HG02884 (cell line): ENCODE measurements at regions not wholly inside any gene's neighbourhood (a gene's known extent, or its start where the extent isn't known, plus 50 kb on each side); places are given as distances from the start of the nearest gene placed in this dataset.
"Not testable (repeated sequence)": the region's sequence is repeated elsewhere in the genome, so short reads cannot be mapped to it uniquely, and the experiment has no call there.

Source experiments
- ATAC-seq: cut with Tn5 transposase; IDR thresholded peaks from one replicate; pipeline ENCODE4 v1.9.1; 2021; ENCODE audit warnings: mild to moderate bottlenecking, moderate library complexity; ENCODE audit not compliant: unreplicated experiment

- ATAC-seq = no peak
Observed at GRCh38 chr9:15372455-15372854, 50.2 kb upstream of the SNAPC3 start.

DNA sequence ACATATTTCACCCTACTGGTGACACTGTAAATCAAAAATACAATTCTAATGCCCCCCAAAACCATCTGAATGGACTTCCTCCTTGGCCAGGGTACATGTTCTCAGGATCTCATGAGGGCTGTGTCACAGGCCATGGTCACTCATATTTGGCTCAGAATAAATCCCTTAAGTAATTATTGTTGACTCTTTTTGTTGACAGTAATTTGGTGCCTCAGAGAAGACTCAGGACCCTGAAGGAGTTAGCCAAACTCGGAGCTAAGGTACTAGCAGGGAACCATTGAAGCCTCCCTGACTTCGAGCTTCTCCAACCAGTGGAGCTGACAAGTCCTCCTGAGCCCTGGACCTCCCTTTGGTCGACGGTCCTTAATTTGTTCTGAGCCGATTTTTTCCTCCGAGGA, 51.2 kb upstream of the SNAPC3 start:
- no peak for ATAC-seq

- ATAC-seq = no peak
Observed at GRCh38 chr9:15370466-15371447, 51.9 kb upstream of the SNAPC3 start.

GRCh38 chr9:15369871-15370270, 52.8 kb upstream of the SNAPC3 start:
- no peak for ATAC-seq

DNA sequence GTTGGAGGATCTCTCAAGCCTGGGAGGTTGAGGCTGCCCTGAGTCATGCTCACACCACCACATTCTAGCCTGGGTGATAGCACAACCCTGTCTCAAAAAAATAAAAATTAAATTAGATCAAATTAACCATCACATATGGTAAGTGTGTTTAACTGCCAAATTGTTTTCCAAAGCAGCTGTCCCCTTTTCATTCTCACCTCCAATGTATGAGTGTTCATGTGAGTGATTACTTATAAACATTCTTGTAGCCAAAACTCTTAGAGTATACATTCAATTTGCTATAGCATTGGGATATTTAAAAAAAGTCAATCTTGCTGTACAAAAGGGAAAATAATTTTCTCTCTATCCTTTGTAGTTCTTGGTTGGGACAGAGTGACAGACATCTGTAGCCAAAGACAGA, 53.4 kb upstream of the SNAPC3 start:
- ATAC-seq = no peak

GRCh38 chr9:15364975-15365553, 57.6 kb upstream of the SNAPC3 start:
- ATAC-seq = not testable (repeated sequence)

DNA sequence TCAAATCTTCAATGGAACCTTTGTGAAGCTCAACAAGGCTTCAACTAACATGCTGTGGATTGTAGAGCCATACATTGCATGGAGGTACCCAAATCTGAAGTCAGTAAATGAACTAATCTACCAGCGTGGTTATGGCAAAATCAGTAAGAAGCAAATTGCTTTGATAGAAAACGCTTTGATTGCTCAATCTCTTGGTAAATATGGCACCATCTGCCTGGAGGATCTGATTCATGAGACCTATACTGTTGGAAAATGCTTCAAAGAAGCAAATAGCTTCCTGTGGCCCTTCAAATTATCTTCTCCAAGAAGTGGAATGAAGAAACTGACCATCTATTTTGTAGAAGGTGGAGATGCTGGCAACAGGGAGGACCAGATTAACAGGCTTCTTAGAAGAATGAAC, 54.7 kb upstream of the TTC39B start:
- ATAC-seq = no peak

DNA sequence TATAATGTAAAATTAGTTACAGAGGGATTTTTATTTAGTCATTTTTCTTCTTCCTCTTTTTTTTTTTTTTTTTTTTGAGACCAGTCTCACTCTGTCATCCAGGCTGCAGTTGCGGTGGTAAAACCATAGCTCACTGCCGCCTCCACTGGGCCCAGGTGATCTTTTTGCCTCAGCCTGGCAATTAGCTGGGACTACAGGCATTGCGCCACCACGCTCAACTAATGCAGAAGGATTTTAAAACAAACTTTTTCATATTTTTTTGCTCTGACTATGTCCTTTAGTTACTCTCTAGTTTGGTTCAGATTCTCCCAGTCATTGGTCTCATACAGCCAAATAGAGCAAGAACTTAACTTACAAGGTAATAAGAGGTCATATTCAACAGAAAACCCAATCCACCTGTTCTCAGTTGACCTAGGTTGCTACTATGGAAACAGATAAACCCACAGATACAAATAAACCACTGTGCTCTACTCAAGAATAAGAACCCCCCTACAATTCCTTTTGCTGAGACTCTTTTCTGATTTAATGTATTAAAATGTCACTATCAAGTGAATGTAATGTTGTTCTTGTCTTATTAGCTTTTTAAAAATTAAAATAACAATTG, 50.1 kb upstream of the TTC39B start:
- peak; percentile 90 for ATAC-seq
